ENCODE measurements at regions not wholly inside any gene's neighbourhood (a gene's known extent, or its start where the extent isn't known, plus 50 kb on each side); places are given as distances from the start of the nearest gene placed in this dataset.

GRCh38 chr18:8979258-8979988 is 123.1 kb upstream of the NDUFV2 start:
- Histone ChIP-seq H3K27me3 (ENCODE audit: control insufficient read depth in 2 of 2, insufficient read depth in 2 of 2, low read length in 2 of 2) (peaks cover 0 to under 1% of the 10 kb centered on the region in 2 experiments), H3K4me1 (ENCODE audit: control insufficient read depth, extremely low read depth, insufficient read depth, low read length) (no peaks in the 10 kb centered on the region), H3K79me2 (ENCODE audit: control insufficient read depth, insufficient read depth, low read length) (no peaks in the 10 kb centered on the region), H3K27ac (ENCODE audit: insufficient read depth, low read depth, low read length) (no peak overlapping the region), H3K36me3 (ENCODE audit: control insufficient read depth in 2 of 2, extremely low read depth in 1 of 2, insufficient read depth in 2 of 2, low read length in 2 of 2) (no peaks in the 10 kb centered on the region), H3K9me3 (replicated peaks; ENCODE audit: control insufficient read depth, insufficient read depth, low read length) (no peaks in the 10 kb centered on the region), H4K20me1 (replicated peaks; ENCODE audit: control insufficient read depth, extremely low read depth, insufficient read depth, low read length) (no peaks in the 10 kb centered on the region), H3K9me1 (replicated peaks; ENCODE audit: control insufficient read depth, extremely low read depth, insufficient read depth, low read length) (no peaks in the 10 kb centered on the region), H2AFZ (ENCODE audit: low read depth, low read length) (no peak overlapping the region), H3K4me2 (ENCODE audit: insufficient read depth, low read length) (no peak overlapping the region), H3K4me3 (replicated peaks in 1 of 3; ENCODE audit: insufficient read depth in 1 of 3, low read depth in 1 of 3, low read length in 3 of 3) (no peak overlapping the region), H3K9ac (replicated peaks; ENCODE audit: extremely low read depth, insufficient read depth, low read length) (no peak overlapping the region)
- no TSS peak for BruUV-seq (replicated peaks)
- FAIRE-seq (no peak), DNase-seq (ENCODE audit: low read depth, low spot score) (no peak)
- ChIA-PET POLR2A (no interaction called here), CTCF (interaction anchor here (1.0 to 2.3 kb wide), 8 partner anchors 8 to 370 kb away, joined by 3 to 13 read pairs (median 4); partner anchors contain the start of gene RAB12)
- intact Hi-C loops (cut with micrococcal nuclease): no loop called here
- dilution Hi-C loops (cut with MboI; ENCODE audit: extremely low pct_ligation_motif_present, low sequenced_read_pairs): loop anchor here (25.0 kb wide), 1 partner anchor 342 kb away; no protein-coding TSS in a partner anchor
- TF ChIP-seq EZH2 (IDR thresholded peaks at IDR 0.05; ENCODE audit: borderline replicate concordance, low read depth, low read length, severe bottlenecking) (no peak), JUN (IDR thresholded peaks at IDR 0.05; ENCODE audit: borderline replicate concordance, insufficient read depth, insufficient read length, low read depth) (no peak), POLR2AphosphoS5 (IDR thresholded peaks at IDR 0.05; ENCODE audit: insufficient read depth, low read depth, low read length) (no peak), MAX (IDR thresholded peaks at IDR 0.05; ENCODE audit: insufficient read depth, insufficient read length) (no peak), POLR2A (IDR thresholded peaks at IDR 0.05; ENCODE audit: low read depth, low read length) (no peak), GATA2 (IDR thresholded peaks at IDR 0.05; ENCODE audit: insufficient read depth, insufficient read length, low read depth, low read length) (no peak), CTCF (IDR thresholded peaks at IDR 0.05; ENCODE audit: extremely low read depth in 1 of 2, insufficient read depth in 1 of 2, low read depth in 1 of 2, low read length in 2 of 2) (no peak), MYC (IDR thresholded peaks at IDR 0.05; ENCODE audit: low read depth, low read length) (no peak), FOS (IDR thresholded peaks at IDR 0.05; ENCODE audit: borderline replicate concordance, insufficient read depth, low read length) (no peak)
